GM21529 (cell line): ENCODE measurements at regions not wholly inside any gene's neighbourhood (a gene's known extent, or its start where the extent isn't known, plus 50 kb on each side); places are given as distances from the start of the nearest gene placed in this dataset.
A peak's percentile ranks its signal among the peaks of the same experiment; 100 is the strongest.
"Not testable (repeated sequence)": the region's sequence is repeated elsewhere in the genome, so short reads cannot be mapped to it uniquely, and the experiment has no call there.

Experiments used
- ATAC-seq: cut with Tn5 transposase; IDR thresholded peaks from one replicate; pipeline ENCODE4 v1.9.1; 2021; ENCODE audit not compliant: unreplicated experiment

GRCh38 chr4:104010722-104011121, 290.9 kb upstream of the TACR3 start:
- no peak for ATAC-seq

GRCh38 chr4:104002318-104002717, 282.5 kb upstream of the TACR3 start:
- ATAC-seq, result not testable (repeated sequence)

GRCh38 chr4:103998756-103999155, 279.0 kb upstream of the TACR3 start:
- no peak for ATAC-seq

GRCh38 chr4:103996637-103997036, 276.9 kb upstream of the TACR3 start:
- ATAC-seq, result no peak

GRCh38 chr4:103996064-103996463, 276.3 kb upstream of the TACR3 start:
- ATAC-seq, result no peak

- ATAC-seq, result no peak
Observed at GRCh38 chr4:103994059-103994458, 274.3 kb upstream of the TACR3 start.

- ATAC-seq, result no peak
Observed at GRCh38 chr4:103982454-103982853, 262.7 kb upstream of the TACR3 start.

GRCh38 chr4:103948244-103949018, 228.6 kb upstream of the TACR3 start:
- no peak for ATAC-seq

GRCh38 chr4:103947617-103948016, 227.8 kb upstream of the TACR3 start:
- ATAC-seq, result no peak

- ATAC-seq, result not testable (repeated sequence)
Observed at GRCh38 chr4:103946621-103947268, 227.0 kb upstream of the TACR3 start.

- no peak for ATAC-seq
Observed at GRCh38 chr4:103938488-103938887, 218.7 kb upstream of the TACR3 start.

GRCh38 chr4:103936653-103937145, 216.9 kb upstream of the TACR3 start:
- no peak for ATAC-seq

- ATAC-seq, result peak; percentile 88
Observed at GRCh38 chr4:103934178-103934789, 214.5 kb upstream of the TACR3 start.

GRCh38 chr4:103928370-103928769, 208.6 kb upstream of the TACR3 start:
- no peak for ATAC-seq

GRCh38 chr4:103923551-103923950, 203.8 kb upstream of the TACR3 start:
- no peak for ATAC-seq

GRCh38 chr4:103918214-103918613, 198.4 kb upstream of the TACR3 start:
- ATAC-seq, result no peak

GRCh38 chr4:103915224-103915869, 195.6 kb upstream of the TACR3 start:
- peak; percentile 92 for ATAC-seq

GRCh38 chr4:103907414-103907813, 187.6 kb upstream of the TACR3 start:
- no peak for ATAC-seq

- no peak for ATAC-seq
Observed at GRCh38 chr4:103904123-103904522, 184.3 kb upstream of the TACR3 start.

- ATAC-seq, result no peak
Observed at GRCh38 chr4:103902730-103903129, 182.9 kb upstream of the TACR3 start.

- ATAC-seq, result no peak
Observed at GRCh38 chr4:103895876-103896465, 176.2 kb upstream of the TACR3 start.
